ENCODE measurements at regions not wholly inside any gene's neighbourhood (a gene's known extent, or its start where the extent isn't known, plus 50 kb on each side); places are given as distances from the start of the nearest gene placed in this dataset.

DNA sequence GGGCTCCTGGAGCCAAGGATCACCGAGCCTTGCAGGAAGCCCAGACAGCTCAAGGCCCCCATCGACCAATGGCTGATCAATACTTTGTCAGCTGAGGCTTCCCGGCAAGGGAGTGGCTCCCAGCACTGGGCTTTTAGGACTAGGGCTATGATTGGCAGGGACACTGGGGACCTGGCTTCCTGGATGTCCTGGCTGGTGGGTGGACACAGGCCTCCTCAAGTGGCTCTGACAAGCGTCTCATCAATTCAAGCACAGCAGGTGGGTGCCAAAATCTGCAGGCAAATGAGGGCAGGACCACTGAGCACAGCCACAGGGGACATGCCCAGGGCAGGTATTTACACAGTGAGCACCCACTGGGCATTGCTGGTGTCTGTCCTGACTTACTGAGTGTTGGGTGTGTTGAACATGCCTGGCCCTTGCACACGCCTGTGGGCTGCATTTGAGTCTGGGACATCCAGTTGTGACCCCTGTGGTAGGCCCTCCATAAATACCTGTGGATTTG lies 420.1 kb upstream of the SULF2 start:
- TF ChIP-seq, protein P1, sequence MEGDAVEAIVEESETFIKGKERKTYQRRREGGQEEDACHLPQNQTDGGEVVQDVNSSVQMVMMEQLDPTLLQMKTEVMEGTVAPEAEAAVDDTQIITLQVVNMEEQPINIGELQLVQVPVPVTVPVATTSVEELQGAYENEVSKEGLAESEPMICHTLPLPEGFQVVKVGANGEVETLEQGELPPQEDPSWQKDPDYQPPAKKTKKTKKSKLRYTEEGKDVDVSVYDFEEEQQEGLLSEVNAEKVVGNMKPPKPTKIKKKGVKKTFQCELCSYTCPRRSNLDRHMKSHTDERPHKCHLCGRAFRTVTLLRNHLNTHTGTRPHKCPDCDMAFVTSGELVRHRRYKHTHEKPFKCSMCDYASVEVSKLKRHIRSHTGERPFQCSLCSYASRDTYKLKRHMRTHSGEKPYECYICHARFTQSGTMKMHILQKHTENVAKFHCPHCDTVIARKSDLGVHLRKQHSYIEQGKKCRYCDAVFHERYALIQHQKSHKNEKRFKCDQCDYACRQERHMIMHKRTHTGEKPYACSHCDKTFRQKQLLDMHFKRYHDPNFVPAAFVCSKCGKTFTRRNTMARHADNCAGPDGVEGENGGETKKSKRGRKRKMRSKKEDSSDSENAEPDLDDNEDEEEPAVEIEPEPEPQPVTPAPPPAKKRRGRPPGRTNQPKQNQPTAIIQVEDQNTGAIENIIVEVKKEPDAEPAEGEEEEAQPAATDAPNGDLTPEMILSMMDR (IDR thresholded peaks at IDR 0.05; ENCODE audit: low read depth, low read length) = no peak
- no peak for TF ChIP-seq EZH2phosphoT487 (IDR thresholded peaks at IDR 0.05; ENCODE audit: low read depth)
